ENCODE measurements at regions not wholly inside any gene's neighbourhood (a gene's known extent, or its start where the extent isn't known, plus 50 kb on each side); places are given as distances from the start of the nearest gene placed in this dataset.

DNA sequence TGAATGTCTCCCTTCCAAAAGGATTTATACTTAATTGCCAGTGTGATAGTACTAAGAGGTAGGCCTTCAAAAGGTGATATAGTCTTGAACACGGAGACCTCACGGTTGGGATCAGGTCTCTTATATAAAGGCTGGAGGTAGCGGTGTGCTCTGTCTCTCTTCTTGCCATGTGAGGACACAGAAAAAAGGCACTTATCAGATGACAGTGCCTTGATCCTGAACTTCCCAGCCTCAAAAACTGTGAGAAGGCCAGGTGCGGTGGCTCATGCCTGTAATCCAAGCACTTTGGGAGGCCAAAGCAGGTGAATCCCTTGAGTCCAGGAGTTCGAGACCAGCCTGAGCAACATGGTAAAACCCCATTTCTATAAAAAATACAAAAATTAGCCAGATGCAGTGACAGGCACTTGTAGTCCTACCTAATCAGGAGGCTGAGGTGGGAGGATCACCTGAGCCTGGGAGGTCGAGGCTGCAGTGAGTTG lies 108.9 kb upstream of the TOP3B start:
- Histone ChIP-seq H3K4me3 (no peak overlapping the region), H3K9me3 (no peaks in the 10 kb centered on the region), H3K36me3 (no peaks in the 10 kb centered on the region), H3K27me3 (no peaks in the 10 kb centered on the region), H3K4me1 (no peaks in the 10 kb centered on the region), H3K27ac (no peak overlapping the region)
- intact Hi-C loops (cut with DNase I): no loop called here
- TF ChIP-seq, protein P1, sequence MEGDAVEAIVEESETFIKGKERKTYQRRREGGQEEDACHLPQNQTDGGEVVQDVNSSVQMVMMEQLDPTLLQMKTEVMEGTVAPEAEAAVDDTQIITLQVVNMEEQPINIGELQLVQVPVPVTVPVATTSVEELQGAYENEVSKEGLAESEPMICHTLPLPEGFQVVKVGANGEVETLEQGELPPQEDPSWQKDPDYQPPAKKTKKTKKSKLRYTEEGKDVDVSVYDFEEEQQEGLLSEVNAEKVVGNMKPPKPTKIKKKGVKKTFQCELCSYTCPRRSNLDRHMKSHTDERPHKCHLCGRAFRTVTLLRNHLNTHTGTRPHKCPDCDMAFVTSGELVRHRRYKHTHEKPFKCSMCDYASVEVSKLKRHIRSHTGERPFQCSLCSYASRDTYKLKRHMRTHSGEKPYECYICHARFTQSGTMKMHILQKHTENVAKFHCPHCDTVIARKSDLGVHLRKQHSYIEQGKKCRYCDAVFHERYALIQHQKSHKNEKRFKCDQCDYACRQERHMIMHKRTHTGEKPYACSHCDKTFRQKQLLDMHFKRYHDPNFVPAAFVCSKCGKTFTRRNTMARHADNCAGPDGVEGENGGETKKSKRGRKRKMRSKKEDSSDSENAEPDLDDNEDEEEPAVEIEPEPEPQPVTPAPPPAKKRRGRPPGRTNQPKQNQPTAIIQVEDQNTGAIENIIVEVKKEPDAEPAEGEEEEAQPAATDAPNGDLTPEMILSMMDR (IDR thresholded peaks at IDR 0.05): no peak
- no peak for DNase-seq (ENCODE audit: low spot score in 2 of 2)

DNA sequence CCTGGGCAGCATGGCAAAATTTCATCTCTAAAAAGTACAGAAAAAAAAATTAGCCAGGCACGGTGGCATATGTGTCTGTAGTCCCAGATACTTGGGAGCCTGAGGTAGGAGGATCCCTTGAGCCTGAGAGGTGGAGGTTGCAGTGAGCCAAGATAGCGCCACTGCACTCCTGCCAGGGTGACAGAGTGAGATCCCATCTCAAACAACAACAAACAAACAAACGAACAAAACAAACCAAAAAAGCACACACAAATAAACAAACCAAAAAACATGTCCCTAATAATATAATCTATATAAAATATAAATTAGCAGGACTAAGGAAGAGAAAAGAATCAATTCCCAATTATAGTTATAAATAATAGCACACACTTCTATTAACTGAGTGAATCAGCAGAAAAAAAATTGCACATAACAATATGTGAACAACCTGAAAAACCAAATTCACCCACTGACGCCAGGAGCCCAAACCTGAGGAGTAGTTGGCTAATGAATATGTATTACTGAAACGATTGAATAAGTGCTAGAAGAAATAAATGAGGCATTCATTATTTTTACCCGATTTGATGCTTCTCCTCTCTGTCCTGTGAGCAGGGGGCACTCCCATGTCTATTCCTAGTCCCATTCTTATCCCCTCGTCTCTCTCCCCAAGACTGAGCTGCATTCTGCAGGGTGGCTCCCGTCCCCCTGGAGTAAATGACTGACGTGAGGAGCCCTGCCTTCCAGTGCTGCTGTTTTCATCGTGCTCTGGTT lies 108.2 kb upstream of the TOP3B start:
- no peak overlapping the region for H3K4me3 ChIP-seq
- DNase-seq (ENCODE audit: low spot score in 2 of 2): no peak
- H3K9me3 ChIP-seq: no peaks in the 10 kb centered on the region
- H3K36me3 ChIP-seq: no peaks in the 10 kb centered on the region
- TF ChIP-seq, protein P1 (IDR thresholded peaks at IDR 0.05): no peak
- no peaks in the 10 kb centered on the region for H3K4me1 ChIP-seq
- H3K27me3 ChIP-seq: no peaks in the 10 kb centered on the region
- intact Hi-C loops (cut with DNase I): no loop called here
- no peak overlapping the region for H3K27ac ChIP-seq

DNA sequence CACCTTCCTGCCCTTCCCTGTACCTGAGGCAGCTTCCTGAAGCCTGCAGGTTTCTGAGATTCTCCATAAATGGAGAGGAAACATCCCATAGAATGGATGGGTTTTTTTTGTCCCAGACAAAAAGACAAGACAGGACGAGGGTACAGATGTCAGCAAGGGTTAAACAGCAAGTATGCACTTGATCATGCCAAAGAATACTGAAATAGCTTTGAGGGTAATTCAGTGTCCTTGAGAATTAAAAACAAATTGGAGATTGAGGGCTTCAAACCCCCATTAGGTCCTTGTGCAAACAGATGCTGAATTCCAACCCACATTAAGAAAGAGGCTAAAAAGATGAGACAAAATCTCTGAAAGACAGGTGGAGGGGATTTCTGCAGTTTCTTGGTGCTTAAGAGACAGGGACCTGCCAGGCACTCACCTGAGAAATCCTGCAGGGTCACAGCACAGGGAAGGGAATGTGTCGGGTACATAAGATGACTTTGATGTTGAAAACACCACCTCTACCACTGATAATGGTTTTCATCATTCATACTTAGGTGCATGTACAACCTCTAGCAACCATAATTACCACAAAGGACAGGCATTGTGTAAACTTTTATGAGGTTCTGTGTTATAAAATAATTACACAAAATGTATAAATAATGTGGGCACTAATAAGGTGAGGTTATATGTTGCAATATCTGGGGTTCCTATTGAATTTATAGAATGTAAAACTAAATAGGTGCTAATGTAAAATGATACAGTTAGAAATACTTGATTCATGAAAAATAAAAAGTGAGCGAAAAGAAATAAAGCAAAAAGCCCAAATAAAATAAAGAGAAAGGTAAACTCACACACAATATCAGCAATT lies 107.1 kb upstream of the TOP3B start:
- intact Hi-C loops (cut with DNase I): no loop called here
- no peak for DNase-seq (ENCODE audit: low spot score in 2 of 2)
- Histone ChIP-seq H3K9me3 (no peaks in the 10 kb centered on the region), H3K4me1 (no peaks in the 10 kb centered on the region), H3K27ac (no peak overlapping the region), H3K27me3 (no peaks in the 10 kb centered on the region), H3K36me3 (no peaks in the 10 kb centered on the region), H3K4me3 (no peak overlapping the region)
- TF ChIP-seq, protein P1 (IDR thresholded peaks at IDR 0.05): no peak

DNA sequence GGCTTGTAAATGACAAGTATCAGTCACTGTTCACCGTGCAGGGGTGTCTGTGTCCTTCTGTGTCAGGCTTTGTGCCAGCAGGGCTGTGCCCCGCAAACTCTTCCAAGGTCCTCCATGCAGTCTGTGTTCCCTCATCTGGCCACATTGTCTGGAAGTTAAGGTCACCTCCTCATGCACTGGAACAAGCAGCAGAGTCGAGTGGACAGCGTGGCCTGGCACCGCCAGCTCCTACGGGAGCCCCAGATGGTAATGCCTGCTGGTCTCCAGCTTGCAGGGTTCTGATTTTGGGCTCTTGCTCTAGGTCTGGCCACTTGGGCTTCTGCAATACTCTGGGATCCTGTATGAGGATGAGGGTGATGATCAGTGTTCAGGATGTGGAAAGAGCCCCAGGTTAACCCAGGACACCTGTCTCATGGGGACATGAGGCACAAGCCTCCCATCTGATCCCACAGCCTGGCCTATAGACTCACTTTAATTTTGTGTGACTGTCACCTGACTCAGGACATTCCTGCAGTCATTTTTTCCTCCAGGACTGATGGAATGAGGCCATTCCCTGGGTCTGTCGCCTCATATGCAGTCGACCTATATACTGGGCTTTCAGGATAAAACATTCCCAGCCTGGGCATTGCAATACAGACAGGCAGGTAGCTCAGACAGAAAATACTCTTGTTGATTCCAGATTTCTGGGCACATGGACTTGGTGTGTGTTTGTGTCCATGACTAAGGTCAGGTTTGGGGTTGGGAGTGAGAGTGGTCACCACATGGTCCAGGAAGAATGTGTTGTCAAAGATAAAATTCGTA lies 106.3 kb upstream of the TOP3B start:
- H3K4me1 ChIP-seq: no peaks in the 10 kb centered on the region
- H3K9me3 ChIP-seq: no peaks in the 10 kb centered on the region
- no peaks in the 10 kb centered on the region for H3K36me3 ChIP-seq
- DNase-seq (ENCODE audit: low spot score in 2 of 2): no peak
- H3K27ac ChIP-seq: no peak overlapping the region
- H3K27me3 ChIP-seq: no peaks in the 10 kb centered on the region
- no peak overlapping the region for H3K4me3 ChIP-seq
- TF ChIP-seq, protein P1 (IDR thresholded peaks at IDR 0.05): no peak
- intact Hi-C loops (cut with DNase I): no loop called here

DNA sequence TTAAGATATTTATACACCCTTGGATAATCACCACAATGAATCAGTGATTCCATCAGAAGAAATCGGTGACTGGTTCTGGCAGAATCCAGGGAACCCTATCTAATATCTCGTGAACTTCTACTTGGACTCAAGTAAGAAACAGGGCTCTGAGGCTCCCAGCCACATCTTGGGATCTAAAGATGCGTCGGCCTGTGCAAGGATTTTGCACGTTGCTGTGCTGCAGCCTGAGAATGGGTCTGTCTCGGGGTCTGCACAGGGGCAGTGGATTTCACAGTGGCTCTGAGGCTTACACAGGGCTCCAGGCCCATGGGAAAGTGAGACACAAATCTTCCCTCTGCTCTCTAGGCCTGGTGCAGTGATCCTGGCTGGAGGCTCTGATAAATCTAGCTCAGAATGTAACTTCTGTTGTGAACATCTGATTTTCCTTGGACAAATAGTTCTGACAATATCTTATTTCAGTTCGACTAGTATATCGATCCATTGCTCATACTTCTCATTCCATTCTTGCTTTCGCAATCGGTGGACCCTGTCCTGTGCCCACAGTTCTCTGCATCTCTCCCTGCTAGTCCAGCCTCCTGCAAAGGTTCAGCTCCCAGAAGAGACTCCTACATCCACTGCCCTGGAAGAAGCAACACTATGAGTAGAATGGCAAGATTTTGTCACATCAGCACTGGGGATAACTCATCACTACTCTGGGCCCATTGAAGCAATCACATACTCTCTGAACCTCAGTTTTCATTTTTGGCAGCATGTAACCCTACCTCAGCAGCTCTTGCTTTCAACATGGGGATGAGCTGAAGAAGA lies 105.5 kb upstream of the TOP3B start:
- no peak for DNase-seq (ENCODE audit: low spot score in 2 of 2)
- Histone ChIP-seq H3K4me3 (no peak overlapping the region), H3K27ac (no peak overlapping the region), H3K27me3 (no peaks in the 10 kb centered on the region), H3K4me1 (no peaks in the 10 kb centered on the region), H3K9me3 (no peaks in the 10 kb centered on the region), H3K36me3 (no peaks in the 10 kb centered on the region)
- TF ChIP-seq, protein P1 (IDR thresholded peaks at IDR 0.05): no peak
- intact Hi-C loops (cut with DNase I): no loop called here
